HG03521 (cell line): ENCODE measurements at regions not wholly inside any gene's neighbourhood (a gene's known extent, or its start where the extent isn't known, plus 50 kb on each side); places are given as distances from the start of the nearest gene placed in this dataset.

ENCODE experiments used
- ATAC-seq: cut with Tn5 transposase; IDR thresholded peaks from one replicate; pipeline ENCODE4 v1.9.1; 2021; ENCODE audit warnings: mild to moderate bottlenecking, moderate library complexity; ENCODE audit not compliant: unreplicated experiment

GRCh38 chr1:5751163-5751540, 241.1 kb downstream of the NPHP4 start:
- no peak for ATAC-seq

DNA sequence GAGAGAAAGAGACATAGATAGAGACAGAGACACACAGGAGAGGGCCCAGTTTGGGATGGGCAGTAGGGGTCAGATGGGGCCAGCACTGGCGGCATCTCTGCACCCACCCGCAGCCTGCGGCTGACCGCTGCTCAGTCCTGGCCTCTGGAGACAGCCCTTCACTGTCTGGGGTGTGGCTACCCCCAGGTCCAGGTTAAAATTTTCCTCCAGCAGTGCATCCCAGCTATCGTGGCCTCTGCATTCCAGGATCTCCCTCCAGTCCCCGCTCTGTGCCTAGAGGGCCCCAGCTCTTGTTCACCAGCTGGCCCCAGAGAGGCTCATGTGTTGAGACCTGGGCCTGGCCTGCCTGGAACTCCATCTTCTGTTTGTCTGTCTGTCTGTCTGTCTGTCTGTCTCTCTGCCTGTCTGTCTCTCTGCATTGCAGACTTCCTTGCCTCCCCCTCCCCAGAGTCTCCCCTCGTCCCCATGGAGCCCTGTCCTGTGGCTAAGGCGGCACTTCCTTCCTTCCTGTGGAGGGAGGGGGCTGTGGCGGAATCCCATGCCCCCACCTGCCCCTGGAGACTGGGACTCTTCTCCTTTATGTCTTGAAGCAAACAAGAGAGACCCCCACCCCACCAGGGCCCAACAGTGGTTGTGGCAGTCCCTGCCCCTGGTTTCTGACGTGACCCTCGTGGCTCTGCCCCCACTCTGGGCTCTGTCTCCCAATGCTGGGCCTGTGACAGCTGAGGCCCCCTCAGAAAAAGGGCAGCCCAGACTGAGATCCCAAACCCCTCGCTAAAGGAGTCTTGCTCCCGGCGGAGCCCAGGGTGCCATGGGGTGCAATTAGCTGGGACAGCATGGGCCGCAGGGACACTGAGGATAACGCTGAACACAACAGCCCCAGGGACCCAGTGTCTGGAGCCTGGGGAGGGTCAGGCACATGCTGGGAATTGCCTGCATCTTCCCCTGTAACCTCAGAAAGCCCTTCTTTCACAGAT, 241.8 kb downstream of the NPHP4 start:
- ATAC-seq: no peak

DNA sequence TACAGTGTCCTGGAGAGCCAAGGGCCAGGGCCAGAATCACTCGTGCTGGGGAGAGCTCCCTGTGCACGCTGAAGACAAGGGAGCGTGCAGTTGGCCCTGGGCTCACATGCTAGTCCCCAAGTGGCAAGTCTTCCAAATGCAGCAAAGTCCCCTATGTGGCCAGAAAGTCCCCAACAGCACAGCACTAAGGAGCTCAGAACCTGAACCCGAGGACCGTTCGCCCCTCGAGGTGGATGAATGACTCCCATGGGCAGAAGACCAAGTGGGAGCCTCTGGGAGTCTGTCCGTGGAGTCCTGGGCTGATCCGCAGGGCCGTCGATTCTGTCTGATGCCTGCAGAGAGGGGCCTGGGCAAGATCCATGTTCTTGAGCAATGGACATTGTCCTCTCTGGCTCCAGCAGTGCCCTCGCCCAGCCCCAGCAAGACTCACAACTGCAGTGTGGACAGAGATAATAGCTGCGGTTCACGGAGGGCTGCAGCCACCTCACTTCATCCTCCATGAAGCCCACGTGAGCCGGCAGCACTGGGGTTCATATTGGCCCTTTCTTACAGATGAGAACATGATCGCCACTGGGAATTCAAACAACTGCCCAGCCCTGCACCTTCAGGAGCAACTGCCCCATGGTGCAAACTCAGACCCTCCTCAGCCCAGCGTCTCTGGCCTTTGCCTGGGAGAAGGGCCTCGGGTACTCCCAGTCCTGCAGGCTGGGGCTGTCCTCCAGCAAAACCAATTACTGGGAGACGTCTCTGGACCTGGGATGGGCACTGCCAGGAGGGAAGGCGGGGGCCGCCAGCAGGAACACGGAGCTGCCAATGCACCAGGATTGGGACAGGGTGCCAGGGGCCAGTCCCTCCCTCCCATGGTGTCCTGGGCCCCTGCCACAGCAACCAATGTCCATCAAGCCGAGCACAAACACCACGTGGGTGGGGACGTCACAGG, 243.7 kb downstream of the NPHP4 start:
- no peak for ATAC-seq

- ATAC-seq: no peak
Observed at GRCh38 chr1:5747426-5748285, 244.6 kb downstream of the NPHP4 start.

GRCh38 chr1:5746611-5747425, 245.4 kb downstream of the NPHP4 start:
- no peak for ATAC-seq

GRCh38 chr1:5745800-5746610, 246.2 kb downstream of the NPHP4 start:
- peak; percentile 66 for ATAC-seq

GRCh38 chr1:5744911-5745799, 247.1 kb downstream of the NPHP4 start:
- ATAC-seq: no peak

- no peak for ATAC-seq
Observed at GRCh38 chr1:5744341-5744740, 247.9 kb downstream of the NPHP4 start.

GRCh38 chr1:5743435-5744095, 248.7 kb downstream of the NPHP4 start:
- ATAC-seq: no peak

- ATAC-seq: no peak
Observed at GRCh38 chr1:5742801-5743200, 249.4 kb downstream of the NPHP4 start.

- no peak for ATAC-seq
Observed at GRCh38 chr1:5742032-5742431, 250.2 kb downstream of the NPHP4 start.

- ATAC-seq: no peak
Observed at GRCh38 chr1:5740865-5741860, 251.1 kb downstream of the NPHP4 start.

- ATAC-seq: no peak
Observed at GRCh38 chr1:5740450-5740849, 251.8 kb downstream of the NPHP4 start.

DNA sequence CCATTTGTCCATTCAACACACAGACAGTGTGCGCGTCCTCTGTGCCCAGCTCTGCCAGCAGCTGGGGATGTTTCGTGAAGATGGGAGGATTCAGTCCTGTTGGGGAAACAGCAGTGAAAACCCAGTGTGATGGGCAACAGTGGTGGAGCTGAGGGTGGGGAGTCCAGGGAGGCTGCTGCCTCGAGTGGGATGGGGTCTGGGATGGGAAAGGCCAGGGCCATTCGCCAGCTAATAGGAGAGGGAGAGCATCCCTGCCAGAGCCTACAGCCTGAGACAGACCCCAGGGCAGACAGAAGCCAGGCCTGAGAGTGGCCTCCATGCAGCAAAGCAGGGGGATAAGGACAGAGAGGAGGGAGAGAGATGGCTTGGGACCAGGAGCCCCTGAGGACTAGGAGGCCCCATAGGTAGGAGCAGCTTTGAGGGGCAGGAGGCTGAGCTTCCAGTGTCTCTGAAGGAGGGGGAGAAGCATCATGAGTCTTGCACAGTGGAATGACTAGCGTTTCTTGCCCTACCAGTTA, 252.6 kb downstream of the NPHP4 start:
- ATAC-seq: no peak

- no peak for ATAC-seq
Observed at GRCh38 chr1:5738911-5739462, 253.2 kb downstream of the NPHP4 start.

DNA sequence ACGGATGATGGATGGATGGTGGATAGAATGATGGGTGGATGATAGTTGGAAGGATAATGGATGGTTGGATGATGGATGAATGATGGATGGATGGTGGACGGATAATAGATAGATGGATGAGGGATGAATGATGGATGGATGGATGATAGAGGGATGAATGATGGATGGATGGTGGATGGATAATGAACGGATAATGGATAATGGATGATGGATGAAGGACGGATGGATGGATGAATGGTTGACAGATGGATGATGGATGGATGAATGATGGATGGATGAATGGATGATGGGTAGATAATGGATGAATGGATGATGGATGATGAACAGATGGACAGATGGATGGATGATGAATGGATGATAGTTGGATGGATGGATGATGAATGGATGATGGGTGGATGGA, 255.1 kb downstream of the NPHP4 start:
- ATAC-seq: no peak
